Gastroesophageal sphincter (tissue), 4 donors: ENCODE measurements at regions not wholly inside any gene's neighbourhood (a gene's known extent, or its start where the extent isn't known, plus 50 kb on each side); places are given as distances from the start of the nearest gene placed in this dataset.

Experiments used
- ATAC-seq: fragments of 150-250 bp; one replicate; pipeline ENCODE4 v1.9.1; 2016; ENCODE audit warnings: mild to moderate bottlenecking, moderate library complexity
- H3K27ac ChIP-seq, 4 donors: fragments of 200-600 bp; sonication (generic) in 3 of 4; 1 replicate in 3 of 4; 2 replicates in 1 of 4; pipeline ENCODE4 v1.5.1; 2016 to 2019
- H3K27me3 ChIP-seq: fragments of 200-600 bp; sonication (generic); one replicate; pipeline ENCODE4 v1.5.1; 2019
- H3K36me3 ChIP-seq, 2 donors: fragments of 200-600 bp; sonication (generic); one replicate each; pipeline ENCODE4 v1.5.1; 2019; ENCODE audit warnings: control low read depth in 1 of 2
- H3K4me1 ChIP-seq, 3 donors: fragments of 200-600 bp; sonication (generic); 1 replicate in 2 of 3; 2 replicates in 1 of 3; pipeline ENCODE4 v1.5.1; 2016 to 2019; ENCODE audit warnings: control low read depth in 2 of 3
- H3K4me3 ChIP-seq, 2 donors: fragments of 200-600 bp; sonication (generic); one replicate each; pipeline ENCODE4 v1.5.1; 2019; ENCODE audit warnings: mild to moderate bottlenecking in 1 of 2, moderate library complexity in 1 of 2
- H3K9me3 ChIP-seq, 3 donors: fragments of 200-600 bp; sonication (generic); one replicate each; pipeline ENCODE4 v1.5.1; 2017 to 2019; ENCODE audit warnings: control low read depth in 2 of 3
- EP300 ChIP-seq: sonication (generic); formaldehyde crosslinking; IDR thresholded peaks from one replicate; pipeline ENCODE4 v1.6.1; 2017; ENCODE audit warnings: antibody characterized with exemption, mild to moderate bottlenecking
- POLR2A ChIP-seq, 2 donors: fragments of 450-650 bp; IDR thresholded peaks; one replicate each; pipeline ENCODE4 v1.6.1; 2017; ENCODE audit warnings: antibody characterized with exemption in 2 of 2, mild to moderate bottlenecking in 2 of 2, moderate library complexity in 1 of 2
- POLR2AphosphoS5 ChIP-seq: sonication (generic); formaldehyde crosslinking; IDR thresholded peaks from one replicate; pipeline ENCODE4 v1.6.1; 2017; ENCODE audit warnings: antibody characterized with exemption
- WGBS, 2 donors: methylation state at CpG; one replicate each; pipeline ENCODE4 v1.1.5; 2018; ENCODE audit warnings: low coverage in 1 of 2; 5-methylcytosine and 5-hydroxymethylcytosine counted together
- TF ChIP-seq, protein P1 (sequence below), 4 experiments: fragments of 200-600 bp in 2 of 4; fragments of 450-650 bp in 2 of 4; sonication (generic) in 1 of 4; IDR thresholded peaks; one replicate each; pipeline ENCODE4 v1.5.1; 2017 to 2019; ENCODE audit warnings: antibody characterized with exemption in 4 of 4, mild to moderate bottlenecking in 2 of 4, moderate library complexity in 2 of 4

DNA sequence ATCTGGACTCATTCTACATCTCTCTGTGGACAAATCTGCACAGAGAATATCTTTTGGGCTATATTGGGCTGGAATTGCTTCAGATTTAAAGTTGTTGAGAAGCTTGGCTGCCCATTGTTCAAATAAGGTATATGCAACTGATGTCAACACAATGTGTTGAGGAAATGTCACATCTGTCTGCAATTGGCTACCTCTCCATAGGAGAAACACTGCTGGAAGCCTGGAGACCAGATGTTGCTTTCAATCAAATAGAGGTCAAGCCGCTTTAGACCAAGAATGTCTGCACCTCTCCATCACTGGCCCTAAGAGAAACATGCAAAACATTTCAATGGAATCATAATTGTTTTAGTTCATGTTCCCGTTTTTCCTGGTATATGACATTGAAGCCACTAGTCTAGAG is 720.2 kb downstream of the SLC4A3 start:
- TF ChIP-seq POLR2AphosphoS5 (no peak), POLR2A (IDR thresholded peaks at IDR 0.05) (no peak), EP300 (no peak)
- TF ChIP-seq, protein P1, sequence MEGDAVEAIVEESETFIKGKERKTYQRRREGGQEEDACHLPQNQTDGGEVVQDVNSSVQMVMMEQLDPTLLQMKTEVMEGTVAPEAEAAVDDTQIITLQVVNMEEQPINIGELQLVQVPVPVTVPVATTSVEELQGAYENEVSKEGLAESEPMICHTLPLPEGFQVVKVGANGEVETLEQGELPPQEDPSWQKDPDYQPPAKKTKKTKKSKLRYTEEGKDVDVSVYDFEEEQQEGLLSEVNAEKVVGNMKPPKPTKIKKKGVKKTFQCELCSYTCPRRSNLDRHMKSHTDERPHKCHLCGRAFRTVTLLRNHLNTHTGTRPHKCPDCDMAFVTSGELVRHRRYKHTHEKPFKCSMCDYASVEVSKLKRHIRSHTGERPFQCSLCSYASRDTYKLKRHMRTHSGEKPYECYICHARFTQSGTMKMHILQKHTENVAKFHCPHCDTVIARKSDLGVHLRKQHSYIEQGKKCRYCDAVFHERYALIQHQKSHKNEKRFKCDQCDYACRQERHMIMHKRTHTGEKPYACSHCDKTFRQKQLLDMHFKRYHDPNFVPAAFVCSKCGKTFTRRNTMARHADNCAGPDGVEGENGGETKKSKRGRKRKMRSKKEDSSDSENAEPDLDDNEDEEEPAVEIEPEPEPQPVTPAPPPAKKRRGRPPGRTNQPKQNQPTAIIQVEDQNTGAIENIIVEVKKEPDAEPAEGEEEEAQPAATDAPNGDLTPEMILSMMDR (IDR thresholded peaks at IDR 0.05) = no peak
- Histone ChIP-seq H3K4me1 (no peaks in the 10 kb centered on the region), H3K9me3 (no peaks in the 10 kb centered on the region), H3K27ac (no peak overlapping the region), H3K27me3 (no peaks in the 10 kb centered on the region), H3K4me3 (no peak overlapping the region), H3K36me3 (no peaks in the 10 kb centered on the region)
- ATAC-seq = no peak
- WGBS, 2 donors = 54 to 65% methylated on average over 2 of the region's 2 CpGs

DNA sequence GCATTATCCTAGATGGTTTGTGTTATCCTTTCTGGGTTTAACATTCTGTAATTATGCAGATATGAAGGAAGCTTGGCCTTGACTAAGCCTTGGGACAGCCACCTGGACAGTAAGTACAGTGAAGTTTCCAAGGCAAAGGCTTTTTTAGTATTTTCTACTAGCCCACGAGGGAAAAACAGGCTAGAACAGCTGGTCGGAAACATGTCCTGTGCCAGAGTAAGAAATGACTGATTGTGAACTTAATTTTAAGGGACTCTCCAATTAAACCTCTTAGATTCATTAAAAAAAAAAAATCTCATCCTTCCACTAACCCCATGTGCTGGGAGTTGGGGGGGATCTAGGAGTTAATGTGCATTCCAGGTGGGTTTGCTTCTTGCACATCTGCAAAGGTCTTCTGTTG is 720.8 kb downstream of the SLC4A3 start:
- H3K27me3 ChIP-seq = no peaks in the 10 kb centered on the region
- WGBS, 2 donors = 60 to 66% methylated on average over 2 of the region's 2 CpGs

DNA sequence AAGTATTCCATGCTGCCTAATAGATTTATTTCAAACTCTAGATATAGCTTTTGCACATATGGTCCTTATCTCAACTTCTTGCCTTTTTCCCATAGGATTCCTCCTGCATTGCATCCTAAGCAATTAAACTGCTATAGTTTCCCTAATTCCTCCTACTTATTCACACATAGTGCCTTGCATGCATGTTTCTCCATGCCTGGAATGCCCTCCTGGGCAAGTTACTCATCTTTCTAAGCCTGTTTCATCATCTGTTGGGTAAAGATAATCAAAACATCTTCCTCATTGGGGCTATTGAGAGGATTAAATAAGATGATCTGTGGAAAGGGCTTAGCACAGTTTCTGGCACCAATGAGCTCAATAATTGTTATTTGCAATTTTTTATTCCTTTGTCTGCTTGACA is 726.5 kb downstream of the SLC4A3 start:
- Histone ChIP-seq H3K27ac (no peak overlapping the region), H3K27me3 (no peaks in the 10 kb centered on the region), H3K9me3 (no peaks in the 10 kb centered on the region), H3K4me3 (no peak overlapping the region), H3K4me1 (no peaks in the 10 kb centered on the region), H3K36me3 (no peaks in the 10 kb centered on the region)
- ATAC-seq = no peak
- TF ChIP-seq POLR2AphosphoS5 (no peak), EP300 (no peak), POLR2A (IDR thresholded peaks at IDR 0.05) (no peak)
- TF ChIP-seq, protein P1 (IDR thresholded peaks at IDR 0.05) = no peak

More for the DNA sequence above, 720.8 kb downstream of the SLC4A3 start:
- no peaks in the 10 kb centered on the region for H3K9me3 ChIP-seq
- H3K27ac ChIP-seq = no peak overlapping the region
- H3K4me3 ChIP-seq = no peak overlapping the region
- H3K36me3 ChIP-seq = no peaks in the 10 kb centered on the region
- no peak for ATAC-seq
- no peak for TF ChIP-seq POLR2AphosphoS5
- H3K4me1 ChIP-seq = no peaks in the 10 kb centered on the region

DNA sequence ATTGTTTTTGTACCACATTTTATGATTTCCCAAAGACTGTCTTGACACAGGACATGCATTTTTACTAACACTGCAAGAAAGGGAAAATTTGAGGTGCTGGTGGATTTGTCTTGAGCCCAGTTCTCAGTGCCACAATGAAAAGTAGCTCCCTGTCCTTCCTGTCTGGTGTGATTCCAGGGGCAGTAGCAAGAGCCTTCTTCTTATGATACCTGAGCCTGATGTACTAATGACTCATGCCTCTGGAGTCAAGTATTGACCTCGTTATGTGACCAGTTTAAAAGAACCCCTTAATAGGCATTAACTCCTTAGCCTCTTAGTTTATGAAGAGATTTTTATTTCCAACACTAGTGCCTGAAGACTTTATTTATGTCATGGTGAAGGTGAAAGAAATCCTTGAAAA is 728.6 kb downstream of the SLC4A3 start:
- no peak overlapping the region for H3K4me3 ChIP-seq
- H3K27me3 ChIP-seq = no peaks in the 10 kb centered on the region
- H3K36me3 ChIP-seq = no peaks in the 10 kb centered on the region
- TF ChIP-seq POLR2AphosphoS5 (no peak), POLR2A (IDR thresholded peaks at IDR 0.05) (no peak), EP300 (no peak)
- TF ChIP-seq, protein P1 (IDR thresholded peaks at IDR 0.05) = no peak
- H3K27ac ChIP-seq = no peak overlapping the region
- ATAC-seq = no peak
- H3K9me3 ChIP-seq = no peaks in the 10 kb centered on the region
- no peaks in the 10 kb centered on the region for H3K4me1 ChIP-seq
- 33% methylated on average over 1 of the region's 1 CpG; no CpG with 5 or more reads in 1 of the 2 donors for WGBS, 2 donors

DNA sequence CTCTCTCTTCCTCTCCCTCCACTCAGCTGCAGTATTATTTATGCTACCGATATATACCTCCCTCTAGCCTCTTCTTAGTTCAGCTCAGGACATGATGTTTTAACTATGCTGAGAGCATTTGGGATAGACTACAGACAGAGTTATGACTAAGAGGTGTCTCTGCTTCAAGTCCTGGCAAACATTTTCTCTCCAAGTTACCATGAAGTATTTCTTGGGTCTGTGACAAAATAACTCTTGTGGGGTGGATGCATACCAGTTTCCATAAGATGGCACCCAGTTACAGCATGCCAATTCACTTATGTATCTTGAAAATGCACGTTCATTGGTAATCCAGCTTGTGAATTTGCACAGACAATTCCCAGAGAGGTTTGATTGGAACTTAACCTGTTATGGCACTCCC is 737.6 kb downstream of the SLC4A3 start:
- no peak overlapping the region for H3K4me3 ChIP-seq
- ATAC-seq = no peak
- no peaks in the 10 kb centered on the region for H3K36me3 ChIP-seq
- H3K4me1 ChIP-seq = no peaks in the 10 kb centered on the region
- no peak overlapping the region for H3K27ac ChIP-seq
- no peaks in the 10 kb centered on the region for H3K27me3 ChIP-seq
- TF ChIP-seq EP300 (no peak), POLR2A (IDR thresholded peaks at IDR 0.05) (no peak), POLR2AphosphoS5 (no peak)
- TF ChIP-seq, protein P1 (IDR thresholded peaks at IDR 0.05) = no peak
- no peaks in the 10 kb centered on the region for H3K9me3 ChIP-seq
- 52 to 81% methylated on average over 1 to 2 of the region's 2 CpGs for WGBS, 2 donors
